HG03571 (cell line): ENCODE measurements at regions not wholly inside any gene's neighbourhood (a gene's known extent, or its start where the extent isn't known, plus 50 kb on each side); places are given as distances from the start of the nearest gene placed in this dataset.
"Not testable (repeated sequence)": the region's sequence is repeated elsewhere in the genome, so short reads cannot be mapped to it uniquely, and the experiment has no call there.

ENCODE experiments used
- ATAC-seq: cut with Tn5 transposase; IDR thresholded peaks from one replicate; pipeline ENCODE4 v1.9.1; 2021; ENCODE audit not compliant: unreplicated experiment

DNA sequence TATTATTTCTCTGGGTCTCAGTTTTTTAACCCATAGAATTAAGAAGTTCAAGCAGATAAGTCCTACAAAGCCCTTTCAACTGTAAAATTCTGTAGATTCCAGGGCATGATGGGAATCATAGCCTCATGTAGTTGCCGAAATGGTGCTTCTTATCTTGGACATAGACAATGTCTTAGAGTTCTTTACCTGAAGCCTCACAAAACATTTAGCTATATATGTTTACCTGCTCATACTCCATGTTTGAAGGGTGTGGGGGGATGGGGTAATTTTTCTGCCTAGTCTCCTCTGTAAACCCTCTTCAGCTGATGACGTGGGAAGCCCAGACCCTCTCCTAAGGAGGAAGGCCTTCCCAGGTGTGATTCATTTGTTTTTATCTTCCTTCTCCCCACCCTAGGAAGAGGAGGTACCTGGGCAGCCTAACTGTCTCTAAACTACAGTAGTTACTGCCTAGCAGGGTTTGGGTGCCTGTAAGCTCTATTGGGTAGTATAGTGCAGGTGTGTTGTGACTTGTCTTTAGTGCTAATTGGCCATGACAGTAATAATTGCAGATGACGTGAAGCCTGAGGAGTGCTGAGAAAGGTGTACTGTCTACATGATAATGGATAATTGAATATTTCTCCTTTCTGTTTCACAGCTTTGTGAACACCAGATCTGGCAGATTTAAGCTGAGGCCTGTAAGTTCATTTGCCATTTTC lies 230.8 kb downstream of the TFAP2B start:
- no peak for ATAC-seq

DNA sequence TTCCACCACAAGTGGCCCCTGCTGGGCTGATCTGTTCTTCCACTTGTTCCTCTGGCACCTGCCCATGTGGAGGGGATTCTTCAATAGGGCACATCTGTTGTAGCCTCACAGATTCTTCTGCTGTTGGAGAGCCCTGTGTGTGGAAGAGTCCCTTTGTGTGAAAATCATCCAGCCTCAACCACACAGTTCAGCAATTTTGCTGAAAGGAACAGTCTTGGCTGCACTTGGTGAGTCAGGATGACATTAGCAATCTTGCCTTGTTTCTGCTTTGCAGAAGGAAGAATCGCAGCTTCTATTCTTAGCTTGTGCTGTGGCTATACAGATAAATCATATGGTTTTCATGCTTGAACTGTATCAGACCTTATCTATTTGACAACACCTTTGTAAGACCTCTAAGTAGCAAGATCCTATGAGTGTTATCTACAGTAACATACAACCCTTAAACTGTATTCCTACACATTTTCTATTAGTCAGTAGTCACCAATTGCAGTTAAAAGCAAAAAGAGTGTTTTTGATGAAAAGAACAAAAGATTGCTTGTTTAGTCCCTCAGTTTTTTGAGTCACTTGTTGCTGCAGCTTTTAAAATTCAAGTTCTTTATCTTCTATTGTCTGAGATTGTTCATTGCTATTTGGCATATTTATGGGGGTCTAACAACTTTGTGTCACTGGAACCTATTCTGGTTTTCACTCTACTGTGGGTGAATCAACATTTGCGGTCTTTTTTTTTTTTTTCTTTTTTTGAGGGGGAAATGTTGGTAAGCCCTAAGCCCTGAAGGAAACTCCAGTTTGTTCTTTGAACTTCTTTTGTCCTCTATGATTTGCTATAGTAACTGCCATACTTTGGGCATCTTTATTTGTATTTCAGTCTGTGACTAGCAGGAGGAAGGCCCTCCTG lies 231.6 kb downstream of the TFAP2B start:
- ATAC-seq: no peak

DNA sequence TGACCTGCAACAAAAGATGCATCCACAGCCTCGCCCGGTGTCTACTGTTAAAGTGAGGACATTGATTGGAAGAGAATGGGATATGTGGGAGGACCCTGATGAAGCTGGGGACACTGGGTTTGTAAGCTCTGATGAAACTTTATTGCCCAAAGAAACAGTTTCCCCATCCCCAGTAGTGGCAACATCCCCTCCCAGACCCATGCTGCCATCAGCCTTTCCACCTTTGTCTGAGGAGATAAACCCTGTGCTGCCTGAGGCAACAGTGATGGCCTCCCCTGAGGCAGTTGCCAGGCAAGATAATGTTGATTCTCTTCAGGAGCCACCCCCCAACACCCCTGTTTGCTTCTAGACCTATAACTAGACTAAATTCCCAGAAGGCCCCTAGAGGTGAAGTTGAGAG lies 234.0 kb downstream of the TFAP2B start:
- not testable (repeated sequence) for ATAC-seq

DNA sequence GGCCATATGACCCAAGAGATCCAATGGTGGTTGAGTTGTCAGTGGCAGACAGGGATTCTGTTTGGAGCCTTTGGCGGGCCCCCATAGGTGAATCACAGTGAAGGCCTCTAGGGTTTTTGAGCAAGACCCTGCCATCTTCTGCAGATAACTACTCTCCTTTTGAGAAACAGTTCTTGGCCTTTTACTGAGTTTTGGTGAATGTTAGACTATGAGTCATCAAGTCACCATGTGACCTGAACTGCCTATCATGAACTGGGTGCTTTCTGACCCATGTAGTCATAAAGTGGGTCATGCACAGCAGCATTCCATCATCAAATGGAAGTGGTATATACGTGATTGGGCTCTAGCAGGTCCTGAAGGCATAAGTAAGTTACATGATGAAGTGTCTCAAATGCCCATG lies 236.6 kb downstream of the TFAP2B start:
- not testable (repeated sequence) for ATAC-seq

DNA sequence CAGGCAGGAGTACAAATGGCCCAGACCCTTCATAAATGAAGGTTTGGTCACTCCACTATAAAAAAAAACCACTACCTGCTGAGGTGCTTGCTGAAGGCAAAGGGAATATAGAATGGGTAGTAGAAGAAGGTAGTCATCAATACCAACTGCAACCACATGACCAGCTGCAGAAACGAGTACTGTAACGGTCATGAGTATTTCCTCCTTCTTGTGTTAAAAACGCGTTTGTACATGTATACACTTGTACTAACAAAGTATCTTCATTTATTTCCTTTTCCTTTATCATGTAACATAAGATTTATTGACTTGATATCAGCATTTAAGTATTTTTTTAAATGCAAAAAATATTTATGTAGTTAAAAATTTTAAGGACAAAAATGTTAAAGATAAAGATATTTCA lies 238.6 kb downstream of the TFAP2B start:
- ATAC-seq: no peak

DNA sequence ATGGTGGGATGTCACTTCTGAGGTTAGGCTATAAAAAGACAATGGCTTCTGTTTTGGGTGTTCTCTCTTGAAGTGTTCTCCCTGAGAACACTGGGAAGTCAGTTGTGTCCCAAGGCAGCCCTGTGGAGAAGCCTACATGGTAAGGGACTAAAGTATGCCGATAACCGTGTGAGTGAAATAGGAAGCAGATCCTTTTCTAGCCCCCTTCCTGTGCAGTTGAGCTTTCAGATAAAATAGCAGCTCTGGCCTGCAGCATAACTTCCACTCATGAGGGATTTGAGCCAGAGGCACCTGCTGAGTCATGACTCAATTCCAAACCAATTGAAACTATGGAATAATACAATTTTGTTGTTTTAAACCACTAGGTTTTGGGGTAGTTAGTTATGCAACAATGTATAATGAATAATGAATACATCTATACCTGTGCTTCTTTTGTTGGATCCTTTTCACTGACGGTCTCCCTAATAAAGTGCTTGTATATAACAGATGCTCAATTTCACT lies 241.6 kb downstream of the TFAP2B start:
- ATAC-seq: no peak

DNA sequence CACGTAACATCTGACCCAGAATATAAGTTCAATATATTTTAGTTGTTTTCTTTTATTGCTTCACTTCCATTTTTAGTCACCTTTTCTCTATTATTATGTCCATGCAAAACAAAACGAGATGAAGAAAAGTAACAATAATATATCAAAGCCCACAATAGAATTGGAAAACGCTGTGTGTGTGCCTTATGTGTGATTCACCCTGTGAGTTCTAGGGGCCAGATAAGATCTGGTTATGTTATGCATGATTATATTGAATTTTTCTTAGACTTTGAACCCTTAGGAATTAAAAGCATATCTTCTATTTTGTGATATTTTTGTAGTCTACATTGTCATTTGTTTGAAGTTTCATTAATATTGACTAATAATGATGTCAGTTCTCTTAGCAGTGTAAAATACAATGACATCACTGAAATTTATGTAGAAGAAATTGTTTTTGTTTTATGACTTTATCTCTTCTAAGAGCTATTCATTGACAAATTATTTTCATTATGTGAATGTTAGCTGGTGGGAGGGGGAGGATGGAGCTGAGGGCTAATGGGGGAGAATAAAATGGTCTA lies 243.6 kb downstream of the TFAP2B start:
- no peak for ATAC-seq

DNA sequence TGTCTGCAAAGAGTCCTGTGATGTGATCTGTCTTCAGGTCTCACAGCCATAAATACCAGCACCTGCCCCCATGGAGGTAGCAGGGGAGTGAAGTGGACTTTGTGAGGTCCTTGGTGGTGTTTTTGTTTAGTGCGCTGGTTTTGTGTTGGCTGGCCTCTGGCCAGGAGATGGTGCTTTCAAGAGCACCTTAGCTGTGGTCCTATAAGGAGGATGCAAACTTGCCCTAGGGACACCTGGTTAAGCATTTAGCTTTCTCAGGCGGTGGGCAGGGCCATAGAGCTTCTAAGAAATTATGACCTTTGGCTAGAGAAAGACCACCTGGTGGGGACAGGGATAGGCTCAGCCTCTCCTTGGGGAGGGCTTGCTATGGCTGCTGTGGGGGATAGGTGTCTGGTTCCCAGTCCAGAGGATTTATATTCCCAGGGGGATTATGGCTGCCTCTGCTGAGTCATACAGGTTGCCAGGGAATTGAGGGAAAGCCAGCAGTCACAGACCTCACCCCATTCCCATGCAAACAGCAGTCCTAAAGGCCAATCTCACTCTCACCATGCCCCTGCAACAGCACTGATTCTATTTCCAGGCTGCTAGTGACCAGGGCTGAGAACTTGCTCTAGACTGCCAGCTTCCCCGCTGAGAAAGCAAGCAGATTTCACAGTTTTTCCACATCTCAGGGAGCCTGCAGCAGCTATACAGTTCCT lies 259.3 kb downstream of the TFAP2B start:
- ATAC-seq: no peak

DNA sequence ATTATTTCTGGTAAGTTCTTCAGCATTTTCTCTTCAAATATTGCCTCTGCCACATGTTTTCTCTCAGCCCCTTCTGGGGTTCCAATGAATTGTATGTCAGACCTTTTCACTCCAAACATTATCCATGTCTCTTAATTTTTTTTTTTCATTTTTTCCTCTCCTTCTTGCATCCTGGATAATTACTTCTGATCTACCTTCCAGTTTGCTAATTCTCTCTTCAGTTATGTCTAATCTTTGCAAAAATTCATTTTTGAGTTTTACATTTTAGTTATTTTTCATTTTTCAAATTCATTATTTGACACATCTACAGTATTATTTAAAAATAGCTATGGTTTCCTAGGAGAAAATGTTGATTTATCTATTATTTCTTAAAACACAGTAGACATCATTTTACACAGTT lies 271.7 kb downstream of the TFAP2B start:
- ATAC-seq: no peak

DNA sequence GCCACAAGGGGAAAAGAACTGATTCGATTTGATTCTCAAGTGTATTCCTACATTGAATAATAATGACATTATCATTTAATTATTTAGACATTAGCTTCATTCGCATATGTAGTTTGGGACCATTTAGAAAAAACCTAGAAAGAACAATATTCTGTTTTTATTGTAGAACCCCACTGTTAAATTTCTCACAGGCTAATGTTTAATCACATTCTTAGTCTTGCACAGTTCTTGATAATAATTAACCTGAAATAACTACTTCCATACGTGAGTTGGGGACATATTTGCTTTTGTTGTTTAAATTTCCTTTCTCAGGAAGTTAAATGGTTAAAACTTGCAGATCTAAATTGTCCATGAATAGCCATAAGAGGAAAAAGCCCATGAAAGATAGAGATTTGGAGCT lies 275.2 kb downstream of the TFAP2B start:
- no peak for ATAC-seq

DNA sequence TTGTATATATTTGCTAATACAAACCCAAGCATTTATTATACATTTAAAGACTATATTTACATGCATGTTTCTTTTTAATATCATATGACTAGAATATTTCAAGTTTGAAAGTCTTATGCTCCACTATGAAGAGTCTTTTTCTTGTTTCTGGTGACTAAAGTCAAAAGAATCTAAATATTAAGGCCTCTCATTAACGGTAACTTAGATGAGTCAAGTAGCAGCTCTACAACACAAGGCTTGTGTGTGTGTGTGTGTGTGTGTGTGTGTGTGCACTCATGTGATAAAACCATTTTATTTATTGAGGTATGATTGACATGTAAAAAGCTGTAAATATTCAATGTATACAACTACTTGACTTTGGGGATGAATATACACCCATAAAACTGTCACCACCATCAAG lies 275.6 kb downstream of the TFAP2B start:
- no peak for ATAC-seq

DNA sequence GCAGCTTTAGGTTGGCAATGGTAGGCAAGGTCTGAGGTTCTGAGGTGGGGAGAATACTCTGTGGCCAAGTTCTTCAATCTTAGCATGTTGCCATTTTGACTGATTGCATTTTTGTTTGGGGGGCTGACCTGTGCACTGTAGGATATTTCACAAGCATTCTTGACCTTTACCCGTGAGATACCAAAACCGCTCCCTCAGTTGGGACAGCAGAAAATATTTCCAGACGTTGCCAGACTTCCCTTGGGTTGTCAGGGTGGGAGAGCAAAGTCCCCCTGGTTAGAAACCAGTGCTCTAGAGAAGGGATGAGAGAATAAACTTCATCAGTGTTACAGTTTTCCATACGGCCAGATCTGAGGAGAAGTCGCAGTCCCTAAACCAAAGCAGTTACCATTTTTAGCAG lies 279.6 kb downstream of the TFAP2B start:
- ATAC-seq: no peak

DNA sequence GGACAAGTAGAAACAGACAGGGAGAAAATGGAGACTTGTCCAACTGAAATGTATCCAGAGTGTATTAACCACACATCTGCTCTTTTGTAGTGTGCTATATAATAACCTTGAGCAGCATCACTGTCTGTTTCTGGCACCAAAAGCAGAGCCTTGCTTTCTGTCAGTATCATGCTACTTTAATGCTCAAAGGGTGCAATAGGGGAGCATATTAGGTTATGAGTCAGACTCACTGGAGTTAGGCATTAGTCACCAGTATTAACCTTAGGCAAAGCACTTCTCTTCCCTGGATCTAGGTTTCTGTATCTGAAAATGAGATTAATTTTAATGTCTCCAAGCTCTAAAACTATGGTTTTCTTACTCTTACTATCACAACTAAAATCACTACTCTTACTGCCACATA lies 280.1 kb downstream of the TFAP2B start:
- ATAC-seq: no peak

DNA sequence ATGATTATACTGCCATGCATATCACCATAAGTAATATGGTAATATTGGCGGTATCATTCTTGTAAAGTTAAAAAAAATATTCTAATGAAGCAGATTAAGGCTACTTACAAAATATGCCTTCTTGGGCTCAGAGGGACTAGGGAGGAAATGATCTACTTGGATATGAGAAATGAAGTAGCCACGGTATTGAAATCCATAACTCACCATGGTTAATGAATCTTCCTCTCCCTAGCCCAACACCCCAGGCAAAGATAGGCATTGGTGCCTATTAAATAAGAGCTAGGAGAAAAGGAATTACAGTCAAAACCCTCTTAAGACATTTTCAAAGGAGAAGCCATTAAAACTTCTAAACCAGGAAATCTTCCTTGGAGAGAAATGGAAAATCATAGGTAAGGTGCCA lies 280.5 kb downstream of the TFAP2B start:
- ATAC-seq: no peak

DNA sequence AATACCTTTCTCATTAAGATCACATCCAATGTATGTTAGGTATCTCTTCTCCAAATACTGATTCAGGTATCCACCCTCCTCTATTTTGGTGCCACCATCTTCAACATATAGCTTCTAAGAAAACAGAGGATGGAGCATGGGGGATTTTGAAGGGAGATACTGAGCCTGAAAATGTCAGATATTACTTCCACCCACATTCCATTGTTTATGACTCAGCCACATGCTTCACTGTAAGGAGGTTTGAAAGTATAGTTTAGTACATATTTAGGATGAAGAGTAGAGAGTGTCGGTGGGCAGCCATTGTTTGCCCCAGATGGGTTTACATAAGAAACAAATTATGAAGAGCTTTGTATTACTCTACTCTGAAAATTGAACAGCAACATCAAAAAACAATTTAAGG lies 286.7 kb downstream of the TFAP2B start:
- ATAC-seq: no peak

DNA sequence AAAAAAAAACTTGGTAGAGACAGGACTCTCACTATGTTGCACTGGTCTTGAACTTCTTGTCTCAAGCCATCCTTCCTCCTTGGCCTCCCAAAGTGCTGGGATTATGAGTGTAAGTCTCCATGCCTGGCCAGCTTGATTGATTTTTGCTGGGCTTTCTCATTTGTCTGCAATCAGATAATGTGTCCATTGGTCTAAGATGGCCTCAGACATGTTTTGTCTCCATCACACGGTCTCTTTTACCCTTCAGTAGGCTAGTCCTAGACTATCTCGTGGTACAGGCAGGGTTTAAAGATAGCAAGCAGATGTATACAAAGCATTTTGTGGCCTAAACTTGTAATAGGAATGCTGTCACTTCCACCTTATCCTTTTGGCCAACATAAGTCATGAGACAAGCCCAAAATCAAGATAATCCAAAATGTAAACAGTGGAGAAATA lies 289.1 kb downstream of the TFAP2B start:
- no peak for ATAC-seq

DNA sequence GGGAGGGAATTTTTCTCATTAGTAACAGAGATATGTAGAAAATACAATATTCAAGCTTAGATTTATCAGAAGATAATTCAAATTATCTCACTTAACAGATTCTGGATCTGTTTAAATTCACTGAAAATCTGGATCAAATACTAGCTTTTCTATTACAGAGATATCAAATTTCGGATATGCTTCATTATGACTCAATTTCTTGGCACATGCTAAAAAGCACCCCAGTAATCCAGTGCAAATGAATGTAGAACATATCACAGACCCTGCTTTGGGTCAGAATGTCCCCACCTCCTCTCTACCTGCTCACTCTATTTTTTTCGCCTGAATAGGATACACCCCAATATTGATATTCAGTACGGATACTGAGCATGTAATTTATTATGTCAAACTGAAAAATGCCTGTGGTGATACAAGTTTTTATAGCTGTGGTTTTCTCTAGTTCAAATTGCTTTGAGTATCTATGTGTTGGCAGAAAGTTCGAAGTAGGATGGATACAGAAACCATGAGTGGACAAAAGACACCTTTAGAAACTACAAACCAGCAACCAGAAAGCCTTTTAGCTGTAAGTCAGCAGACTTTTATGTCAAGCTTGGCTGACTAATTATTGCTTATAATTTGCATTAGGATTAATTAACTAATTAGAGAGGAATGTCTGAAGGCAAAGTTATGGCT lies 290.0 kb downstream of the TFAP2B start:
- ATAC-seq: no peak

DNA sequence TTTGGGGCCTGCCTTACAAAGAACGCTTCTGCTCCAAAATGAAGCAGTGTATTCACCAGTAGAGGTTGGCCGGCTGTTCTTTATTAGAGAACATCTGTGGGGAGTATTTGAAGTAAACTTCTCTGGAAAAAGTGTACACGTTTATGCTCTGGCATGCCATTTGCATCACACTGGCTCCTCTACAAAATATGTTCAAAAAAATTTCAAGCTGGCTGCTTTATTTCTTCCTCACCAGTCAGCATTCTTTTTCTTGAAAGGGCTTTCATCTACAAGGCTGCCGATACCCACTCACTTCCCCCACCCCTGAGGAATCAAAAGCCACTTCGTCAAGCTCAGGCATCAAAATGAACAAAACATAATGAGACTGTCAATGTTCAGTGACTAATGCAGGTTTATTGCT lies 294.1 kb downstream of the TFAP2B start:
- ATAC-seq: no peak

DNA sequence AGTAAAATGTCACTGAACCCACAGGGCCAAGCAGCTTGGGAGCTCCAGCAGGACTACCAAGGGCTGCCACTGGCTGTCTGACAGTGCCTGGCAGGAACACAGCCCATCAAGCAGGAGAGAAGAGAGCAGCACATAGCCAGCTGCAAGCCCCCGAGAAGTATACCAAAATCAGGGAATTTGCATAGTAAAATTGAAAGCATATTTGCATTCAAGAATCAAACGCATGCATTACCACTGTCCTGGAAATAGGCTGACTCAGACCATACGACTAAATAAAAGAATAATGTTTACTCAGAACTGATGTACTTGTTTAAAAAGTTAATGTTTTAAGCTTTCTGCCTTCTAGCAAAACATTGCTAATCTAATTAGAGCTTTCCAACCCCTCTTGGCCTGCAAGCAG lies 298.1 kb downstream of the TFAP2B start:
- ATAC-seq: no peak

DNA sequence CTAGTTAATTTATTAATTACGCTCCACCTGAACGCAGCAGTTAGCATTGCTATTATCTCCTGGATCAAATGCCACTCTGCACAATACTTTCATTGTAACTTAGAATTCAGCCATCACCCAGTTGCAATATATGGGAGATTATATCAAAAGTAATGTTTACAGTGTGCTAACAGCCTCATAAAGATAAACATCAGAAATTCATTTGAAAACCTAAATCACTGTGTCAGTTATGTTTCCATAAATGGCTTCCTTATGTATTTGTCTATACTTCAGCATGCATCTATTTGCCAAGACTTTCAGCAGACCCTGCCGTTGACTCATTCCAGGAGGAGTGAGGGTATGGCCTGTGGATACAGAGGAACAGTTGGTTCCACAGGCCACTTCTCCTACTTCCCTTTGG lies 300.1 kb downstream of the TFAP2B start:
- no peak for ATAC-seq

DNA sequence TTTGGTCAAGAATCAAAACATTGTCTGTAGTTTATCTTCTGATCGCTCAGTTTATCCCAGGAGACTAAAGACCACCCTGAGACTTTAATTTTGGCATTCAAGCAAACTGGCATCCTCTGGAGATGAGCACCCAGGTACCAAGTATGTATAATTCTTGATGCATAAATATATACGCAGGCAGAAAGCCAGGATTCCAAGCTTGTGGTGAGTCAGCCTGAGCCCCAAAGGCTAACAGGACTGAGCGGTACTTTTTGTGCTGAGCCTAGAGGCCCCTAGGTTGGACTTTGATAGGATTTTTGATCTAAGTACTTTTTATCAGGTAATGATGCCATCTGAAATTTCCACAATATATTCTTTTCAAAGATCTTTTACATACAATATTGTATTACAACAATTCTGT lies 301.3 kb downstream of the TFAP2B start:
- no peak for ATAC-seq
